Vagina (tissue), 2 donors: ENCODE measurements at regions not wholly inside any gene's neighbourhood (a gene's known extent, or its start where the extent isn't known, plus 50 kb on each side); places are given as distances from the start of the nearest gene placed in this dataset.

Experiments used
- DNase-seq, 2 donors: peaks; one replicate each; pipeline ENCODE4 v3.0.0-alpha.2; 2017; ENCODE audit errors: extremely low spot score in 2 of 2
- H3K27ac ChIP-seq: fragments of 200-600 bp; sonication (generic); one replicate; pipeline ENCODE4 v1.5.1; 2019
- H3K27me3 ChIP-seq: fragments of 200-600 bp; sonication (generic); one replicate; pipeline ENCODE4 v1.5.1; 2019
- H3K36me3 ChIP-seq, 2 donors: fragments of 200-600 bp; sonication (generic); one replicate each; pipeline ENCODE4 v1.5.1; 2017 to 2019
- H3K4me1 ChIP-seq: fragments of 200-600 bp; sonication (generic); one replicate; pipeline ENCODE4 v1.5.1; 2019
- H3K4me3 ChIP-seq, 2 donors: fragments of 200-600 bp; sonication (generic); 1 replicate in 1 of 2; 2 replicates in 1 of 2; pipeline ENCODE4 v1.5.1; 2016 to 2019
- H3K9me3 ChIP-seq: fragments of 200-600 bp; sonication (generic); one replicate; pipeline ENCODE4 v1.5.1; 2019
- CTCF ChIP-seq, 3 experiments: fragments of 450-650 bp in 2 of 3; fragments of 200-600 bp in 1 of 3; sonication (generic) in 1 of 3; IDR thresholded peaks; one replicate each; pipeline ENCODE4 v1.5.1; 2017 to 2019; ENCODE audit warnings: antibody characterized with exemption in 3 of 3, mild to moderate bottlenecking in 2 of 3, moderate library complexity in 2 of 3
- POLR2A ChIP-seq, 2 donors: fragments of 450-650 bp; IDR thresholded peaks; one replicate each; pipeline ENCODE4 v1.6.1; 2017; ENCODE audit warnings: antibody characterized with exemption in 2 of 2, mild to moderate bottlenecking in 2 of 2, moderate library complexity in 2 of 2
- POLR2AphosphoS5 ChIP-seq, 2 donors: sonication (generic); formaldehyde crosslinking; IDR thresholded peaks; one replicate each; pipeline ENCODE4 v1.9.0; 2017; ENCODE audit warnings: antibody characterized with exemption in 2 of 2, mild to moderate bottlenecking in 2 of 2, low read depth in 1 of 2; ENCODE audit not compliant: insufficient read depth in 1 of 2
- intact Hi-C: fragments of 100-400 bp; cut with DNase I; formaldehyde crosslinking; loops from one replicate; pipeline ENCODE4 v1.15.1; 2023

- H3K4me1 ChIP-seq = no peaks in the 10 kb centered on the region
- H3K27ac ChIP-seq = no peak overlapping the region
- TF ChIP-seq POLR2AphosphoS5 (IDR thresholded peaks at IDR 0.05; ENCODE audit: insufficient read depth in 1 of 2, low read depth in 1 of 2) (no peak), POLR2A (IDR thresholded peaks at IDR 0.05) (no peak), CTCF (IDR thresholded peaks at IDR 0.05) (no peak)
- no peaks in the 10 kb centered on the region for H3K36me3 ChIP-seq
- no peak for DNase-seq
- H3K4me3 ChIP-seq = no peak overlapping the region
- intact Hi-C loops = no loop called here
- H3K27me3 ChIP-seq = no peaks in the 10 kb centered on the region
- H3K9me3 ChIP-seq = no peaks in the 10 kb centered on the region
Measured at GRCh38 chr18:11224153-11224552, 74.8 kb upstream of the PIEZO2 start.

- DNase-seq = no peak
- no peak overlapping the region for H3K4me3 ChIP-seq
- H3K27ac ChIP-seq = no peak overlapping the region
- H3K27me3 ChIP-seq = no peaks in the 10 kb centered on the region
- H3K4me1 ChIP-seq = no peaks in the 10 kb centered on the region
- H3K36me3 ChIP-seq = no peaks in the 10 kb centered on the region
- TF ChIP-seq POLR2AphosphoS5 (IDR thresholded peaks at IDR 0.05; ENCODE audit: insufficient read depth in 1 of 2, low read depth in 1 of 2) = no peak
- TF ChIP-seq POLR2A (IDR thresholded peaks at IDR 0.05) = no peak
- TF ChIP-seq CTCF (IDR thresholded peaks at IDR 0.05) = no peak
- intact Hi-C loops = no loop called here
- H3K9me3 ChIP-seq = no peaks in the 10 kb centered on the region
Measured at GRCh38 chr18:11219571-11219970, 70.2 kb upstream of the PIEZO2 start.

DNA sequence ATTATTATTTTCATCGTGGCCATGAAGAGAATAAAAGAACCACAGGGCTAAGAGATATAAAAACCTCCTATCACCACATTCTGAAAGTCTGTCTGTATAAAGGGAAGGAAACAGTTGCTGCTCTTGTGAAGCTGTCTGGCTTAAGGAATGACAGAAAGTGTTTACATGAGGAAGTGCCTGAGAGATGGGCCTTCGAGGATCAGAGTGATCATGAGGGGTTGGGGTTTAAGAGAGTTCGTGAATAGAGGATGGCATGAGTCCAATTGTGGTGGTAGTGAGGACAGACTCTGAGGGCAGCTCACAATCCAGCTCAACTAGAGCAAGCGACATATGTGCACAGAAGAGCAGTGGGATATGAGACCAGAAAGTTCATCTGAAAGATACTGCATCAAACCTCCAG is 65.8 kb upstream of the PIEZO2 start:
- Histone ChIP-seq H3K27ac (no peak overlapping the region), H3K27me3 (no peaks in the 10 kb centered on the region), H3K4me1 (no peaks in the 10 kb centered on the region), H3K36me3 (no peaks in the 10 kb centered on the region), H3K9me3 (no peaks in the 10 kb centered on the region), H3K4me3 (no peak overlapping the region)
- intact Hi-C loops = no loop called here
- TF ChIP-seq POLR2A (IDR thresholded peaks at IDR 0.05) = no peak
- no peak for TF ChIP-seq POLR2AphosphoS5 (IDR thresholded peaks at IDR 0.05; ENCODE audit: insufficient read depth in 1 of 2, low read depth in 1 of 2)
- no peak for TF ChIP-seq CTCF (IDR thresholded peaks at IDR 0.05)
- no peak for DNase-seq

GRCh38 chr18:11204020-11204419 is 54.7 kb upstream of the PIEZO2 start:
- TF ChIP-seq POLR2A (IDR thresholded peaks at IDR 0.05) = no peak
- no peak for TF ChIP-seq POLR2AphosphoS5 (IDR thresholded peaks at IDR 0.05; ENCODE audit: insufficient read depth in 1 of 2, low read depth in 1 of 2)
- Histone ChIP-seq H3K27me3 (no peaks in the 10 kb centered on the region), H3K27ac (no peak overlapping the region), H3K4me1 (no peaks in the 10 kb centered on the region), H3K4me3 (no peak overlapping the region), H3K36me3 (no peaks in the 10 kb centered on the region), H3K9me3 (no peaks in the 10 kb centered on the region)
- intact Hi-C loops = no loop called here
- DNase-seq = no peak

GRCh38 chr18:11199477-11199876 is 50.1 kb upstream of the PIEZO2 start:
- Histone ChIP-seq H3K9me3 (no peaks in the 10 kb centered on the region), H3K27me3 (no peaks in the 10 kb centered on the region), H3K27ac (no peak overlapping the region), H3K4me1 (no peaks in the 10 kb centered on the region), H3K36me3 (no peaks in the 10 kb centered on the region), H3K4me3 (no peak overlapping the region)
- no peak for TF ChIP-seq CTCF (IDR thresholded peaks at IDR 0.05)
- TF ChIP-seq POLR2AphosphoS5 (IDR thresholded peaks at IDR 0.05; ENCODE audit: insufficient read depth in 1 of 2, low read depth in 1 of 2) = no peak
- TF ChIP-seq POLR2A (IDR thresholded peaks at IDR 0.05) = no peak
- intact Hi-C loops = no loop called here
- DNase-seq = no peak
